Suprapubic skin (tissue), 4 donors: ENCODE measurements at regions not wholly inside any gene's neighbourhood (a gene's known extent, or its start where the extent isn't known, plus 50 kb on each side); places are given as distances from the start of the nearest gene placed in this dataset.

Experiments
- CTCF ChIP-seq, 2 donors: fragments of 200-600 bp in 1 of 2; fragments of 450-650 bp in 1 of 2; sonication (generic) in 1 of 2; IDR thresholded peaks; one replicate each; pipeline ENCODE4 v1.5.1; 2016 to 2019; ENCODE audit warnings: antibody characterized with exemption in 2 of 2, mild to moderate bottlenecking in 1 of 2, moderate library complexity in 1 of 2
- EP300 ChIP-seq: sonication (generic); formaldehyde crosslinking; IDR thresholded peaks from one replicate; pipeline ENCODE4 v1.6.1; 2017; ENCODE audit warnings: antibody characterized with exemption
- POLR2A ChIP-seq, 2 donors: fragments of 450-650 bp; IDR thresholded peaks; one replicate each; pipeline ENCODE4 v1.6.1; 2017; ENCODE audit warnings: antibody characterized with exemption in 2 of 2, mild to moderate bottlenecking in 2 of 2, moderate library complexity in 2 of 2
- POLR2AphosphoS5 ChIP-seq, 3 donors: sonication (generic); formaldehyde crosslinking; IDR thresholded peaks; one replicate each; pipeline ENCODE4 v1.6.1; 2017; ENCODE audit warnings: antibody characterized with exemption in 3 of 3

- TF ChIP-seq CTCF (IDR thresholded peaks at IDR 0.05) (no peak), POLR2A (IDR thresholded peaks at IDR 0.05) (no peak), EP300 (no peak), POLR2AphosphoS5 (IDR thresholded peaks at IDR 0.05) (no peak)
Measured at GRCh38 chr9:21580636-21581378, 98.7 kb upstream of the IFNE start.
